ENCODE measurements at regions not wholly inside any gene's neighbourhood (a gene's known extent, or its start where the extent isn't known, plus 50 kb on each side); places are given as distances from the start of the nearest gene placed in this dataset.

GRCh38 chr14:47822326-47822725 is 146.9 kb upstream of the MDGA2 start:
- 100% methylated on average over 1 of the region's 1 CpG for WGBS (ENCODE audit: insufficient coverage)
- Histone ChIP-seq H4K20me1 (ENCODE audit: insufficient read depth, low read length) (no peaks in the 10 kb centered on the region), H3K4me3 (replicated peaks in 1 of 3; ENCODE audit: low read depth in 2 of 3, low read length in 3 of 3) (no peak overlapping the region), H3K4me2 (replicated peaks; ENCODE audit: extremely low read depth, low read length, poor library complexity, severe bottlenecking) (no peak overlapping the region), H3K79me2 (ENCODE audit: insufficient read depth, low read length) (no peaks in the 10 kb centered on the region), H3K9me3 (replicated peaks in 1 of 2; ENCODE audit: control insufficient read depth in 1 of 2, insufficient read depth in 1 of 2, low read length in 2 of 2) (peaks cover 11 to 15% of the 10 kb centered on the region in 2 donors), H3K27ac (ENCODE audit: low read depth in 1 of 2, low read length in 2 of 2) (no peak overlapping the region), H3K27me3 (ENCODE audit: control insufficient read depth in 2 of 2, insufficient read depth in 2 of 2, low read length in 2 of 2) (no peaks in the 10 kb centered on the region), H3K36me3 (replicated peaks in 1 of 2; ENCODE audit: control insufficient read depth in 1 of 2, insufficient read depth in 2 of 2, low read length in 2 of 2) (no peaks in the 10 kb centered on the region), H2AFZ (ENCODE audit: insufficient read depth, low read depth, low read length, poor library complexity, severe bottlenecking) (no peak overlapping the region), H3K9ac (ENCODE audit: insufficient read depth, low read length, poor library complexity, severe bottlenecking) (no peak overlapping the region), H3K4me1 (ENCODE audit: control insufficient read depth in 1 of 2, insufficient read depth in 2 of 2, low read length in 2 of 2) (no peaks in the 10 kb centered on the region)
- H3K4me3 Mint-ChIP-seq: no peak overlapping the region
- no peak overlapping the region for H3K27ac Mint-ChIP-seq
- peaks cover 0 to 21% (median 4%) of the 10 kb centered on the region in 7 donors for H3K9me3 Mint-ChIP-seq
- intact Hi-C loops (cut with micrococcal nuclease): no loop called here
- H3K4me1 Mint-ChIP-seq: no peaks in the 10 kb centered on the region
- no peak for TF ChIP-seq CTCF (IDR thresholded peaks at IDR 0.05)
- no peak for DNase-seq
- no peaks in the 10 kb centered on the region for H3K36me3 Mint-ChIP-seq
- H3K27me3 Mint-ChIP-seq (ENCODE audit: low read depth in 3 of 3): peaks cover 0 to 3% (median 1%) of the 10 kb centered on the region in 3 donors

GRCh38 chr14:47821135-47821534 is 145.7 kb upstream of the MDGA2 start:
- WGBS (ENCODE audit: insufficient coverage): 83% methylated on average over 1 of the region's 1 CpG
- Histone ChIP-seq H3K27ac (ENCODE audit: low read depth in 1 of 2, low read length in 2 of 2) (no peak overlapping the region), H4K20me1 (ENCODE audit: insufficient read depth, low read length) (no peaks in the 10 kb centered on the region), H3K9ac (ENCODE audit: insufficient read depth, low read length, poor library complexity, severe bottlenecking) (no peak overlapping the region), H3K4me1 (ENCODE audit: control insufficient read depth in 1 of 2, insufficient read depth in 2 of 2, low read length in 2 of 2) (no peaks in the 10 kb centered on the region), H3K4me3 (replicated peaks in 1 of 3; ENCODE audit: low read depth in 2 of 3, low read length in 3 of 3) (no peak overlapping the region), H3K4me2 (replicated peaks; ENCODE audit: extremely low read depth, low read length, poor library complexity, severe bottlenecking) (no peak overlapping the region), H3K36me3 (replicated peaks in 1 of 2; ENCODE audit: control insufficient read depth in 1 of 2, insufficient read depth in 2 of 2, low read length in 2 of 2) (no peaks in the 10 kb centered on the region), H3K9me3 (replicated peaks in 1 of 2; ENCODE audit: control insufficient read depth in 1 of 2, insufficient read depth in 1 of 2, low read length in 2 of 2) (peaks cover 18 to 23% of the 10 kb centered on the region in 2 donors), H3K79me2 (ENCODE audit: insufficient read depth, low read length) (no peaks in the 10 kb centered on the region), H3K27me3 (ENCODE audit: control insufficient read depth in 2 of 2, insufficient read depth in 2 of 2, low read length in 2 of 2) (no peaks in the 10 kb centered on the region), H2AFZ (ENCODE audit: insufficient read depth, low read depth, low read length, poor library complexity, severe bottlenecking) (no peak overlapping the region)
- no peak for TF ChIP-seq CTCF (IDR thresholded peaks at IDR 0.05)
- Mint-ChIP-seq H3K27ac (no peak overlapping the region), H3K4me3 (no peak overlapping the region), H3K27me3 (ENCODE audit: low read depth in 3 of 3) (peaks cover 0 to 1% (median 0%) of the 10 kb centered on the region in 3 donors), H3K9me3 (peaks cover 2 to 26% (median 4%) of the 10 kb centered on the region in 7 donors), H3K4me1 (no peaks in the 10 kb centered on the region), H3K36me3 (no peaks in the 10 kb centered on the region)
- intact Hi-C loops (cut with micrococcal nuclease): no loop called here
- DNase-seq: no peak
